ENCODE measurements at regions not wholly inside any gene's neighbourhood (a gene's known extent, or its start where the extent isn't known, plus 50 kb on each side); places are given as distances from the start of the nearest gene placed in this dataset.

DNA sequence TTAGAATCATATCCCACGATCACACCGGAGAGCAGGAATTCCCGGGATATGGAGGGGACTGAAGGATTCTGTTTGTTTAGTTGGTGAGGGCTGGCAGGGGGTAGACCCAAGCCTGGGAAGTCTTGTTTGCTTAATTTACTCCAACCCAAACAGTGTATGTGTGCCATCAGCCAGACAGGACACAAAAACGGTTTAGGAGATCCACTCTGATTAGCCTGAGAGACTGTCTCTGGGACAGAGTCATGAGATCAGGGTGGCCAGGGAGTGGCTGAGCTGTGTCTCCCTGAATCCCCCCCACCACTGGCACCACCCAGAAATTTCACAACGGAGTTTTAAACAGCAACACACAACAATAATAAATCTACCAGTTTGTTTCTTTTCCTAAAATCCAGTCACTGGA, 127.0 kb downstream of the RBFOX3 start:
- H3K9me3 Mint-ChIP-seq: no peaks in the 10 kb centered on the region

DNA sequence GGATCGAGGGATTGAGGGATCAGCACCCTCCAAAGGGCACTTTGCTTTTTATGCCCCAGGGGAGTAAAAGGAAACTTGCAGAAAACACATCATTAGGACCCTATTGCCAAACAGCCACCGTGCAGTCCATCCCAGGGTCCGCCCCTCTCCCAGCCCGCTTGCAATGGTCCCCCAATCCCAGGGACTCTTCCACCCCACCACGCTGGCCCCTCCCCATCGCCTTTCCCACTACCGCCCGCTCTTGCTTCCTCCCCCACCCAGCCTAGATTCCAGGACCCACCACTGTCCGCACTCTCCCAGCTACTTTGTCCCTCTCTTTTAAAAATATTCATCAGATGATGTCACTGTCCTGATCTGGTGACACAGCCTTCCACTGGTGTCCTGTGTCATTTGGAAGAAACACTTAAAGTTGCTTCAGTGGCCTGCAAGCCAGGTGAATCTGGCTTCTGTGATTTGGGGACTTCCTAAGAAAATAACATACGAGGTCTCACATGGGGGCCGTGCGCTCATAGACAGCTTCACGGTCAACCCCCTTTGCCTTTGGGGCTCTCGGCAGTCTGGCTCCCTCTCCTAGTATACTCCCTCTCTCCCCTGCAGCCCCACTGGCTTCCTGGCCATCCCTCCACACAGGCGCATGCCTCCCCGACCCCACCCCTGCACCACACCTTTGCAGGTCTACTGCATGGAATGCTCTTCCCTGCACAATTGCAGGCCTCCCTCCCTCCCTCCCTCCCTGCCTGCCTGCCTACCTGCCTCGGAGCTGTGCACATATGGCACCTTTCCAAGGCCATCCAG, 127.9 kb downstream of the RBFOX3 start:
- ATAC-seq: no peak
- no peak for DNase-seq
- no peak overlapping the region for H3K27ac Mint-ChIP-seq
- H3K27me3 Mint-ChIP-seq: peaks cover 91% of the 10 kb centered on the region
- H3K9me3 Mint-ChIP-seq: no peaks in the 10 kb centered on the region
- no peak overlapping the region for H3K4me3 Mint-ChIP-seq
- H3K4me1 Mint-ChIP-seq: no peaks in the 10 kb centered on the region

More for the DNA sequence above, 127.0 kb downstream of the RBFOX3 start:
- Mint-ChIP-seq H3K27me3 (peaks cover 84% of the 10 kb centered on the region), H3K4me3 (no peak overlapping the region), H3K4me1 (no peaks in the 10 kb centered on the region), H3K27ac (peak overlapping the region in 1 of 2 donors; percentile 65)
- no peak for DNase-seq
- no peak for ATAC-seq

DNA sequence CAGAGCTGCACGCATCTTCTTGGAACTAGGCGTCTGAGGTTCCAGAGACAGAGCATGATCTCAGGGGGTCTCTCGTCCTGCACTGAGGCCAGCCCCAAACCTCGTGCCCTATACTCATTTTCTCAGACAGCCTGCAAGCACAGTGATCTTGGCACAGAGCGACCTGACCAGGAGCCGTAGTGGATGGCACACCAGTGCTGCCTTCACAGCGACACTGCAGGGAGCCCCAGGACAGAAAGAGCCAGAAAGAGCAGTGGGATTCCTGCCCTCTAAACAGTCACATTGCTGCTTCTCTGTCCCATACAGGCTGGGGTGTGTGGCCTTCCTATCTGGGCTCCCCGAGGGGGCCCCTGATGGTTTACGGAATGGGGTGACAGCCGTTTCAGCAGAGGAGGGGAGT, 131.0 kb downstream of the RBFOX3 start:
- DNase-seq (no peak), ATAC-seq (no peak)
- Mint-ChIP-seq H3K4me1 (no peaks in the 10 kb centered on the region), H3K27ac (no peak overlapping the region), H3K27me3 (peaks cover 79% of the 10 kb centered on the region), H3K4me3 (no peak overlapping the region), H3K9me3 (no peaks in the 10 kb centered on the region)

DNA sequence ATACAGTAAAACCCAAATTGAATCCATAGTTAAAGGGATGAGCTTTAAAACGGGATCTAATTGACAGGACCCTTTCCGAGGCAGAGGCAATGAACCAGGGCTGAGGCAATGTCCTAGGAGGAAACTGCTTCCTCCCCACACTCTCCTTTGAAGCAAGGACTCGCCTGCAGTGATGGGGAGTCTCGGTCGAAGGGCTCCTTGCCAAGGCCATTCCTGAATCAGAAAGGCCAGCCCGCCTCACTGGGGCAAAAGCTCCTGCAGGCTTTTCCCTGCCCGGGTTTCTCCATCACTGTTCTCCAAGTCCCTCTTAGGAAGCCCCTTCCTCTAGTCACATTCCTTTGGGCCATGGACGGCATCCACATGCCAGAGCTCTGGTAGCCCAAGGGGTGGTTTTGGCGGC, 132.0 kb downstream of the RBFOX3 start:
- no peak overlapping the region for H3K4me3 Mint-ChIP-seq

DNA sequence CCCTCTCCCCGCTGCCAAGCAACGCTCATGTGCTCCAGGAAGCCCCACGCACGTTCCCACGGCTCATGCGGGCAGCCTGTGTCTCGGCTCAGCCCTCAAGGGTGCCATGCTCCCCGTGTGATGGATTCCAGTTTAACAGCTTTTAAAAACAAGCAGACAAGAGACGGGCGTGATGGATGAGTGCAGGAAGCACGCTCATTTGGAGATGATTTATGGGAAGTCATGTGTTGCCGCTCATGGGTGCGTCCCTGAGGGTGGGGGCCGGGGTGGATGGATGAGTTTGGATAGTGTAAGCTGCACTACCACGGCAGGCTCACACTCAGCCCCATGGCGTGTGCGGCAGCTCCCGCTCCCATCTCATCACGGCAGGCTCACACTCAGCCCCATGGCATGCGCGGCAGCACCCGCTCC, 132.8 kb downstream of the RBFOX3 start:
- H3K4me1 Mint-ChIP-seq: no peaks in the 10 kb centered on the region
- DNase-seq (no peak), ATAC-seq (no peak)
- no peaks in the 10 kb centered on the region for H3K9me3 Mint-ChIP-seq
- H3K27me3 Mint-ChIP-seq: peaks cover 73% of the 10 kb centered on the region
- no peak overlapping the region for H3K4me3 Mint-ChIP-seq
- no peak overlapping the region for H3K27ac Mint-ChIP-seq

More for the DNA sequence above, 132.0 kb downstream of the RBFOX3 start:
- peaks cover 76% of the 10 kb centered on the region for H3K27me3 Mint-ChIP-seq
- H3K9me3 Mint-ChIP-seq: no peaks in the 10 kb centered on the region
- DNase-seq (no peak), ATAC-seq (no peak)
- no peak overlapping the region for H3K27ac Mint-ChIP-seq
- no peaks in the 10 kb centered on the region for H3K4me1 Mint-ChIP-seq

DNA sequence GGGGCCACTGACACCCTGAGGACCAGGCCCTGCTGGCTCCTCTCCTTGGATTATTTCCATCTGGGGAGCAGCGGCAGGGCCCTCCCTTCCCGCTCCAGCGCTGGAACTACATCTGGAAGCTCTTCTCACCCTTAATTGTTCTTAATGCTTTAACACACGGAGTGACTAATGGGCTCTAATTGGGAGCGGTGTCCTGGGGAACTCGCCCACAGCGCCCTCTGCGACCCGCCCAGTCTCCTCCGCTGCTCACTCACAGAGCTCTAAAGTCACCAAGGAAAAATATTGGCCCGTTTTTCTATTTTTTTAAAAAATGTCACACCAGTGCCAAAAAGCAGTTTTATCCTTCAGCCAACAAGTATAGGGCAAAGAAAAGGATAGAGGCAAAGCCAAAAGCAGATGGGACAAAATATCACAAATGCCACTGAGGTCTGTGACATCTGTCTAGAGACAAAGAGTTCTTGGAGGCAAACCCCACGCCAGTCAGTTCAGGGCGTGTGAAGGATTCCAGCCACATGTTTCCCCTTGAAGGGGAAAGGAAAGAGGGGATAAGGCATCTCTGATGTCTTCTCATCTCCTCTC, 134.7 kb downstream of the RBFOX3 start:
- Mint-ChIP-seq H3K9me3 (no peaks in the 10 kb centered on the region), H3K4me3 (no peak overlapping the region), H3K27ac (no peak overlapping the region), H3K4me1 (no peaks in the 10 kb centered on the region), H3K27me3 (peaks cover 54% of the 10 kb centered on the region)
- ATAC-seq: no peak
- DNase-seq: no peak

DNA sequence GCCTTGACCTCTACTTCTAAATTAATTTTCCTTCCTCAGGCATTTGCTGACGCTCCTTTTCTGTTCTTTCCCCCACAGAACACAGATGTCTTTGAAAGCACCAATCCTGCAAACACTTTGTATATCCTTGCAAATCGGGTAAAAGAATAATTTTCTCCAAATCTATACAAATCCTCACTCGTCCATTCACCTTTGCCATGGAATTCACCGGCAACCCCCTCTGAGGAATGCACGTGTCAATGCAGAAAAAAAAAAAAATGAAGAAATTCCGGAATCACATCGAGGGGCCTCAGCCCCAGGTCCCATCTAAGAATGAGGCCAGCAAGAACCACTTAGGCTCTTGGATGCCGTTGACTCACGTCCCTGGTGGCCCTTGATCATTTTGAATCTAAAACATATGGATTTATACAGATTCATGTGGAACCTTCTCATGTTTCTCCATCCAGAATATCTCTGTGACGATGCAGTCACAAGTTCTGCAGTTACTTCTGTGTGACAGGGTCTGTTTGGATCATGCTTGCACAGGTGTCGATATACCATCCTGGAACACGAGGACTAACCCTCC, 136.9 kb downstream of the RBFOX3 start:
- DNase-seq (no peak), ATAC-seq (no peak)
- H3K27ac Mint-ChIP-seq: no peak overlapping the region
- no peaks in the 10 kb centered on the region for H3K9me3 Mint-ChIP-seq
- H3K4me3 Mint-ChIP-seq: no peak overlapping the region
- peaks cover 32% of the 10 kb centered on the region for H3K27me3 Mint-ChIP-seq
- no peaks in the 10 kb centered on the region for H3K4me1 Mint-ChIP-seq

DNA sequence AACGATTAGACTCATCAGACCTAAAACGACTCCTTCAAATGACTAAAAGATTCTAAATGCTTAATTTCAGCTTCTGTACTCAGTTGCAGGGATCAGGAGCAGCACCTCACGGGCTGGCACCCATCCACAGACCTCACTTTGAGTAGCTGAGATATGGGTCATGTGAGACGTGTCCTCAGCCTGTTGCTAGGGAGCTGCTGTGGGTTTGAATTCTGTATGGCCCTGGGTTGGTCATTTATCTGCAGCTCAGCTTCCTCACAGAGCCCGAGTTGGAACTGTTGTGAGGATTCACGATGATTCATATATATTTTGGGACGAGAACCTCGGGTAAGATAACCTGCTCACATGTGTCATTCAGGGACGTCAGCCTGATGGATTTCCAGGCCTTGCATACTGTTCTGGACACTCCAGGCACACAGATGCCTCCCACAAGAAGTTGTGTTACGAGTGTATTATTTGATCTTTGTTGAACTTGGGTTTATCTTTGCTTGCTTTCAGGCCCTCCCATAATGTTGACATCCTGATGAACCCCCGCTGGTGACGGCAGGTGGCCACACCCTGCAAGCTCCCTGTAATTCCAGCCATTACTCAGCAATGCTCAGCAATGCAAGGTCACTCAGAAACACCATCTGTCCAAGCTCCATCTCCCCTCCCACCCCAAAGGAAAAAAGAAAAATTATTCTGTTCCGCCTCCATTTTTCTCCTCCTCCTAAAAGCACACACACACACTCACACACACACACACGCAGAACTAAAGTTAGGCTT, 137.6 kb downstream of the RBFOX3 start:
- DNase-seq (no peak), ATAC-seq (no peak)
- H3K4me1 Mint-ChIP-seq: no peaks in the 10 kb centered on the region
- peaks cover 29% of the 10 kb centered on the region for H3K27me3 Mint-ChIP-seq
- H3K27ac Mint-ChIP-seq: no peak overlapping the region
- H3K4me3 Mint-ChIP-seq: no peak overlapping the region
- H3K9me3 Mint-ChIP-seq: no peaks in the 10 kb centered on the region

DNA sequence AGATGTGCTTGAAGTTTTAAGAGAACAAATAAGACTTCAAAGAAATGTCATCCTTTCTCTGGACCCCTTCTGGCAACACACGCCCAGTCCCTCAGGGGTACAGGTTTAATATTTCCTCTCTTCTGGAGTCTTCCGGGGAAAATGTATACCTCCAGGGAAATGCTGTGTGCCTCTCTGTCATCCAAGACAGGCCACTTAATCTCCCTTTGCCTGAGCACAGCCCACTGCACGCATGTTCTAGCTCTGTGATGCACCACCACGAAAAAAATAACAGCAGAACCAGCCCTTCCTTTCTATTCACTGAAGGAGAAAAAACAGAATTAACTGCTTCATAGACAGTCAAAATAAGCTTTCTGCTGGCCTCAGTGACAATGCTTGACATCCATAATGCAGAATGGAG, 140.1 kb downstream of the RBFOX3 start:
- no peak overlapping the region for H3K4me3 Mint-ChIP-seq
- peaks cover 11% of the 10 kb centered on the region for H3K27me3 Mint-ChIP-seq

DNA sequence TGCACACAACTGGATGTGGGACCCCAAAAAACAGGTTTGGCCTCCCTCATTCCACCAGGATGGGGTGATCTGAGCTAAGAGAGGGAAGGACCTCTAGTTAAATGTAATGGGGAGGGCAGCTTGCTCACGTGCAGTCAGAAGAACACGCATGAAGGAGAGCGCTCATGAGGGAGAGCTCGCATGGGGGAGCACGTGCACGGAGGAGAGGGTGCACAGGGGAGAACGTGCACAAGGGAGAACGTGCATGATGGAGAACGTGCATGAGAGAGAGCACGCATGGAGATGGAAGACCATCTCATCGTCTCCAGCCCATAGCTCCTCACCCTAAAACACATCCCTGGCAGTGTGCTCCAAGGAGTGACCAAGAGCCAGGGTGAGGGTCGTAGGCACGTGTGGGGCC, 141.2 kb downstream of the RBFOX3 start:
- ATAC-seq: no peak
- H3K27ac Mint-ChIP-seq: no peak overlapping the region
- no peaks in the 10 kb centered on the region for H3K9me3 Mint-ChIP-seq
- DNase-seq: no peak
- H3K4me3 Mint-ChIP-seq: no peak overlapping the region
- no peaks in the 10 kb centered on the region for H3K4me1 Mint-ChIP-seq
- peaks cover 10% of the 10 kb centered on the region for H3K27me3 Mint-ChIP-seq

More for the DNA sequence above, 140.1 kb downstream of the RBFOX3 start:
- H3K9me3 Mint-ChIP-seq: no peaks in the 10 kb centered on the region
- ATAC-seq (no peak), DNase-seq (no peak)
- no peak overlapping the region for H3K27ac Mint-ChIP-seq
- no peaks in the 10 kb centered on the region for H3K4me1 Mint-ChIP-seq

DNA sequence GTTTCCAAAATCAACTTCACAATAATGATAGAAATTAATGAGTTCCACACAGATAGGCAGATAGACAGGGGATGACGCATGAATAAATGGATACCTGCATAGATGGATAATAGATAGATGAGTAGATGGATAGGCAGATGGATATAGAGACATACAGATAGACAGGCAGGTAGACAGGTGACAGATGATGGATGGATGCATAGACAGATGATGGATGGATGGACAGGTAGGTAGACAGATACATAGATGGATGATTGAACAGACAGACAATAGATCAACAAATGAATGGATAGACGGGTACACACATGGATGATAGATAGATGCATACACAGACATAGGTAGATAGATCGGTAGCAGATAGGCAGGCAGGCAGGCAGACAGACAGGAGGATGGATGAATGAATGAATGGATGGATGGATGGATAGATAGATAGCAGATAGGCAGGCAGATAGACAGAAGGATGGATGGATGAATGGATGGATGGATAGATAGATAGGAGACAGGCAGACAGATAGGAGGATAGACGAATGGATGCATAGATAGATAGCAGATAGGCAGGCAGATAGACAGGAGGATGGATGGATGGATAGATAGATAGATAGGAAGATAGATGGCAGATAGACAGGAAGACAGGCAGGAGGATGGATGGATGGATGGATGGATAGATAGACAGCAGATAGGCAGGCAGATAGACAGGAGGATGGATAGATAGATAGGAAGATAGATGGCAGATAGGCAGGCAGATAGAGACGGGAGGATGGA, 142.5 kb downstream of the RBFOX3 start:
- H3K4me3 Mint-ChIP-seq: no peak overlapping the region
- no peak for DNase-seq
- H3K27me3 Mint-ChIP-seq: no peaks in the 10 kb centered on the region
- ATAC-seq: no peak
- no peaks in the 10 kb centered on the region for H3K4me1 Mint-ChIP-seq
- no peaks in the 10 kb centered on the region for H3K9me3 Mint-ChIP-seq
- H3K27ac Mint-ChIP-seq: no peak overlapping the region

DNA sequence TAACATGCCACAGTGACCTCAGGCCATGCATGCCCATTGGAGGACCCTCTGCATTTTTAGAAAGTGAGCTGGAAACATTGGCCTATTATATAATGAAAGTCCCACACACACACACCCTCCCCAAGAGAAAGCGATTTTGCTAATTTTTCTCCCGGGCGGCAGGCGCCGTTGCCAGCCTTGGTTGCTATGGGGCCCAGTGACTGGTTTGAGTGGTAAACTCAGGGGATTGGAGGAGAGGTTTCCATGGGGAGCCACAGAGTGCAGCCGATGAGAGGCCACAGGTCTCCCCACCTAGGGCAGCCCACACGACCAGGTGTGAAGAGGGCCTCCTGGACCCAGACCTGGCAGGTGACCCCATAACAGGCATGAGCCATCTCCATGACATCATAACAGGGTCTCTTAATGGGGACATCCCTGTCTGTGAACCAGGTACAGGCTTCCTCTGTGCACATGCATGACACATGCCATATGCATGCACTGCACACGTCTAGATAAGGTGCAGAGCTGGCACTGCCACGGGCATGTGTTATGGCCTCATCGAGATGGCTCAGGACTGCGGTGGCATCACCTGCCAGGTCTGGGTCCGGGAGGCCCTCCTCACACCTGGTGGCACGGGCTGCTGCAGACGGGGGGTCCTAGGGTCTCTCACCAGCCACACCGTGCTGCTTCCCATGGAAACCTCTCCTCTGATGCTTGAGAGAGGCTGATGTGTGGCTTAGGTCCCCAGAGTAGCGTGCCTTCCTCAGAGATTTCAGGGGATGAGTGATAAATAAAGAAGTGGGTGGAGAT, 144.1 kb downstream of the RBFOX3 start:
- DNase-seq (no peak), ATAC-seq (no peak)
- Mint-ChIP-seq H3K9me3 (no peaks in the 10 kb centered on the region), H3K4me3 (no peak overlapping the region), H3K27me3 (no peaks in the 10 kb centered on the region), H3K4me1 (no peaks in the 10 kb centered on the region), H3K27ac (no peak overlapping the region)

DNA sequence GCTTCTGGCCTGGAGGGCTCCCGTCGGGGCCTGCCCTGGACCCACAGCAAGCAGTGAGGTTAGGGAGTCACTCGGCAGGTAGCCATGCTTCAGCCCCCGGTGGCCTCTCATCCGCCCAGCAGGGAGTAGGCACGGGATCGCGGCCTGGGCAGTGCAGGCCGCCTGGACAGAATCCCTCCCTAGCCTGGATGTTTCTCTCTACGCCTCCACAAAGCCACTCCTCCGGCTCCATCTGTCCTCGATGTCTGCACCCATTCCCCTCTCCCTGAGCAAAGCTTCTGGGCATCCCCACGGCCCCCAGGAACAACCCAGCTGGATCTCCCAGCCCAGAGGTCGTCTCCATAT, 145.2 kb downstream of the RBFOX3 start:
- H3K4me1 Mint-ChIP-seq: no peaks in the 10 kb centered on the region
- no peak for DNase-seq
- H3K9me3 Mint-ChIP-seq: no peaks in the 10 kb centered on the region
- no peaks in the 10 kb centered on the region for H3K27me3 Mint-ChIP-seq
- no peak for ATAC-seq
- H3K27ac Mint-ChIP-seq: no peak overlapping the region
- no peak overlapping the region for H3K4me3 Mint-ChIP-seq

DNA sequence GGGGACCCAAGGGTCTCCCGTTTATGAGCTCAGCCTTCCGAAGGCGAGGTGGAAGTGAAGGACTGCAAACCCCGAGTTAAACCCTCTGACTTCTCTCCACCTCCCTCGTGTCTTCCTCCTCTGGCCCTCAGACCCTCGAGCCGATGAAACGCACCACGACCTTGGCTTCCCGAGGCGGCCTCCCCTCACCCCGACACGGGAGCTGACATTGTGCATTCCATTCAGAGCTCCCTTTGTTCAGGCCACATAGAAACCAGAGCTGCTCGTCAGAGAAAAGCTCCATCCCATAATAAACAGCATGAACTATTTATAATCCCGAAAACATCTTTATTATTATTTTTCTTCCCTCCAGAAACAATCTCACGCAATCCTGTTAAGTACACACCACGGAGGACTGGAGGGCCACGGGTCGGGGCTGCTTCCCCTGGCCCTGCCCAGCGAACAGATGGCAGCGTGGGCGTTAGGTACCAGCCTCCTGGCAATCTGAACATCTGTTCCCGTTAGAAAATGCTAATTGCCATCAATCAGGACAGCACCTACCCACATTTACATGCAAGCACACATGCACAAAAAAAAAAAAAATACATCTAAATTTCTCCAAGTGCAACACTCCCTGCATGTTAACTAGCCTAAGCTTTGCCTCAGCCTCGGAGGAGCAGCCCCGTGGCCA, 145.7 kb downstream of the RBFOX3 start:
- H3K27ac Mint-ChIP-seq: no peak overlapping the region
- no peaks in the 10 kb centered on the region for H3K4me1 Mint-ChIP-seq
- H3K4me3 Mint-ChIP-seq: no peak overlapping the region
- ATAC-seq (no peak), DNase-seq (no peak)
- H3K27me3 Mint-ChIP-seq: no peaks in the 10 kb centered on the region
- H3K9me3 Mint-ChIP-seq: no peaks in the 10 kb centered on the region

Measured in stimulated activated naive CD8-positive, alpha-beta T cell treated with anti-CD3 and anti-CD28 coated beads, Interleukin-15, amount 100 ng/mL, for 72 hours (primary cell).